SU-DHL-6 (cell line): ENCODE measurements at regions not wholly inside any gene's neighbourhood (a gene's known extent, or its start where the extent isn't known, plus 50 kb on each side); places are given as distances from the start of the nearest gene placed in this dataset.

ENCODE experiments used
- H2AFZ ChIP-seq: fragments of 200-600 bp; sonication (generic); 2 replicates; pipeline ENCODE4 v1.6.1; 2014; ENCODE audit warnings: low read depth, mild to moderate bottlenecking, moderate library complexity, mixed read lengths, antibody characterized with exemption, low read length; ENCODE audit not compliant: severe bottlenecking
- H3F3A ChIP-seq: fragments of 200-600 bp; shearing (Covaris generic); 2 replicates; pipeline ENCODE4 v1.6.0; 2016; ENCODE audit warnings: antibody characterized with exemption, mild to moderate bottlenecking; ENCODE audit not compliant: insufficient read depth
- H3K27ac ChIP-seq: fragments of 200-600 bp; sonication (generic); 2 replicates; pipeline ENCODE4 v1.5.1; 2016; ENCODE audit warnings: low read depth, mild to moderate bottlenecking, low read length, moderate library complexity, mixed read lengths
- H3K27me3 ChIP-seq: fragments of 200-600 bp; sonication (generic), shearing (Covaris generic); 2 replicates; pipeline ENCODE4 v1.6.0; 2014; ENCODE audit warnings: mild to moderate bottlenecking, low read length
- H3K36me3 ChIP-seq: fragments of 200-600 bp; sonication (generic); 2 replicates; pipeline ENCODE4 v1.6.1; 2014; ENCODE audit warnings: mild to moderate bottlenecking, low read length, mixed read lengths
- H3K4me2 ChIP-seq: fragments of 300-600, 200-600 bp; shearing (Covaris generic), sonication (generic); 2 replicates; pipeline ENCODE4 v1.6.0; 2014; ENCODE audit warnings: low read length, low read depth, mild to moderate bottlenecking; ENCODE audit not compliant: poor library complexity, severe bottlenecking
- H3K4me3 ChIP-seq: fragments of 200-600 bp; sonication (generic); 2 replicates; pipeline ENCODE4 v1.5.1; 2014; ENCODE audit warnings: antibody characterized with exemption, low read length, mild to moderate bottlenecking, mixed read lengths; ENCODE audit not compliant: insufficient read depth, poor library complexity, severe bottlenecking
- H3K79me2 ChIP-seq: fragments of 200-600 bp; sonication (generic); 2 replicates; pipeline ENCODE4 v1.6.1; 2014; ENCODE audit warnings: mild to moderate bottlenecking, low read length, moderate library complexity; ENCODE audit not compliant: insufficient read depth
- H3K9ac ChIP-seq: fragments of 200-600 bp; sonication (generic); 2 replicates; pipeline ENCODE4 v1.7.0; 2014; ENCODE audit warnings: mild to moderate bottlenecking, low read length
- H3K9me2 ChIP-seq: fragments of 200-600 bp; sonication (generic); replicated peaks from 2 replicates; pipeline ENCODE4 v1.6.1; 2014; ENCODE audit warnings: low read length; ENCODE audit not compliant: insufficient read depth
- H3K9me3 ChIP-seq: fragments of 200-600 bp; sonication (generic); 2 replicates; pipeline ENCODE4 v1.6.1; 2014; ENCODE audit warnings: low read length, mixed read lengths; ENCODE audit not compliant: insufficient read depth
- H4K20me1 ChIP-seq: fragments of 200-600 bp; sonication (generic); 2 replicates; pipeline ENCODE4 v1.6.1; 2014; ENCODE audit warnings: low read depth, mild to moderate bottlenecking, antibody characterized with exemption, low read length, moderate library complexity, mixed read lengths
- EZH2phosphoT487 ChIP-seq: fragments of 200-600 bp; sonication (generic), shearing (Covaris generic); conservative IDR thresholded peaks from 2 replicates; pipeline ENCODE4 v1.6.1; 2018; ENCODE audit warnings: mild to moderate bottlenecking, antibody characterized with exemption, low read length, moderate library complexity, mixed read lengths
- TF ChIP-seq, protein P1 (sequence below): fragments of 200-600 bp; sonication (generic); IDR thresholded peaks from one replicate; pipeline ENCODE4 v1.5.1; 2017; ENCODE audit warnings: antibody characterized with exemption, mild to moderate bottlenecking, low read length, moderate library complexity; ENCODE audit not compliant: insufficient read depth, poor library complexity, severe bottlenecking

- Histone ChIP-seq H3K9me2 (no peaks in the 10 kb centered on the region), H4K20me1 (no peaks in the 10 kb centered on the region), H3K9me3 (no peaks in the 10 kb centered on the region), H3K9ac (no peak overlapping the region), H3K79me2 (no peaks in the 10 kb centered on the region), H3K27ac (no peak overlapping the region), H3K4me3 (no peak overlapping the region), H3K4me2 (no peak overlapping the region), H3F3A (no peaks in the 10 kb centered on the region), H2AFZ (no peak overlapping the region), H3K36me3 (no peaks in the 10 kb centered on the region), H3K27me3 (no peaks in the 10 kb centered on the region)
- TF ChIP-seq EZH2phosphoT487: no peak
- TF ChIP-seq, protein P1, sequence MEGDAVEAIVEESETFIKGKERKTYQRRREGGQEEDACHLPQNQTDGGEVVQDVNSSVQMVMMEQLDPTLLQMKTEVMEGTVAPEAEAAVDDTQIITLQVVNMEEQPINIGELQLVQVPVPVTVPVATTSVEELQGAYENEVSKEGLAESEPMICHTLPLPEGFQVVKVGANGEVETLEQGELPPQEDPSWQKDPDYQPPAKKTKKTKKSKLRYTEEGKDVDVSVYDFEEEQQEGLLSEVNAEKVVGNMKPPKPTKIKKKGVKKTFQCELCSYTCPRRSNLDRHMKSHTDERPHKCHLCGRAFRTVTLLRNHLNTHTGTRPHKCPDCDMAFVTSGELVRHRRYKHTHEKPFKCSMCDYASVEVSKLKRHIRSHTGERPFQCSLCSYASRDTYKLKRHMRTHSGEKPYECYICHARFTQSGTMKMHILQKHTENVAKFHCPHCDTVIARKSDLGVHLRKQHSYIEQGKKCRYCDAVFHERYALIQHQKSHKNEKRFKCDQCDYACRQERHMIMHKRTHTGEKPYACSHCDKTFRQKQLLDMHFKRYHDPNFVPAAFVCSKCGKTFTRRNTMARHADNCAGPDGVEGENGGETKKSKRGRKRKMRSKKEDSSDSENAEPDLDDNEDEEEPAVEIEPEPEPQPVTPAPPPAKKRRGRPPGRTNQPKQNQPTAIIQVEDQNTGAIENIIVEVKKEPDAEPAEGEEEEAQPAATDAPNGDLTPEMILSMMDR: no peak
Measured at GRCh38 chr15:27676647-27677046, 422.5 kb downstream of the OCA2 start.

DNA sequence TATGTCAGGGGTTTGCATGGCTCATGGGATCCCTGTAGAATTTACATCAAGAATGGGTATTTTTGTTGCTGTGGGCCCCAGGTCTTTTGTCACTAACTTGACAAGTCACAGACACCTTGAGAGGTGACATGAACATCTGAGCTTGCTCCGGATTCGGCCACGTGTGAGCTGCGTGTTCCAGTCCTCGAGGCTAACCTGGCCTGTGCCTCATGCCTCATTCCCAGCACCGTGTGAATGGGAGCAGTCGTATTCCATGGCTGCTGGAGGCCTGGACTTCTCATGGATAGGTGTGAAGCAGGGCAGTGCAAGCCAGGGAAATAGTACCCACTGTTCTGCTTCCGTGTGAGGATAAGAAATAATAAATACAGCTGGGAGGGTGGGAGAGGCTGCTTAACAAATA, 423.5 kb downstream of the OCA2 start:
- no peak overlapping the region for H3K27ac ChIP-seq
- no peak overlapping the region for H3K4me3 ChIP-seq
- H3K9me3 ChIP-seq: no peaks in the 10 kb centered on the region
- H3K9ac ChIP-seq: no peak overlapping the region
- no peak overlapping the region for H2AFZ ChIP-seq
- no peaks in the 10 kb centered on the region for H3F3A ChIP-seq
- H3K4me2 ChIP-seq: no peak overlapping the region
- H3K27me3 ChIP-seq: no peaks in the 10 kb centered on the region
- no peaks in the 10 kb centered on the region for H3K79me2 ChIP-seq
- H3K36me3 ChIP-seq: no peaks in the 10 kb centered on the region
- H3K9me2 ChIP-seq: no peaks in the 10 kb centered on the region
- H4K20me1 ChIP-seq: no peaks in the 10 kb centered on the region
- no peak for TF ChIP-seq EZH2phosphoT487
- TF ChIP-seq, protein P1: no peak

- Histone ChIP-seq H3K9ac (no peak overlapping the region), H2AFZ (no peak overlapping the region), H3K9me3 (no peaks in the 10 kb centered on the region), H3K27me3 (no peaks in the 10 kb centered on the region), H4K20me1 (no peaks in the 10 kb centered on the region), H3K27ac (no peak overlapping the region), H3K36me3 (no peaks in the 10 kb centered on the region), H3K4me3 (no peak overlapping the region), H3F3A (no peaks in the 10 kb centered on the region), H3K79me2 (no peaks in the 10 kb centered on the region), H3K9me2 (no peaks in the 10 kb centered on the region), H3K4me2 (no peak overlapping the region)
- no peak for TF ChIP-seq EZH2phosphoT487
- TF ChIP-seq, protein P1: no peak
Measured at GRCh38 chr15:27674826-27675225, 424.3 kb downstream of the OCA2 start.
